ENCODE measurements at regions not wholly inside any gene's neighbourhood (a gene's known extent, or its start where the extent isn't known, plus 50 kb on each side); places are given as distances from the start of the nearest gene placed in this dataset.

DNA sequence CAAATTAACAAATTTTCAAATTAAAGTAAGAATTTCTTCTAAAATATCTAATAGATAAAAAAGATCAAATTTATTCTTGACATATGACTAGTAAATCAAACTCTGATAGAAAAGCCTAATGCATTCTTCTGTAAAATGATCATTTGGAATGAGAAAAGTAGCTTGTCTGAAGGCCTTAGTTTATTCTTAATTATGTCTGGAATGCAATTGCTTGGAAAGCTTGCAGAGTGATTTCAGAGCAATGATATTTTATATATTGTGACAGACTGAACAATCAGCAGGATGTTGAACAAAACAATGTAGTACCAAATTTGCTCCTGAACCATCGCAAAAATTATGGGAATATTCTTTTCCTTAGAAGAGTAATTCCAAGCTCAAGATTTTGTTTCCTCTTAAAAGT, 789.6 kb upstream of the NOVA1 start:
- TF ChIP-seq, protein P1, sequence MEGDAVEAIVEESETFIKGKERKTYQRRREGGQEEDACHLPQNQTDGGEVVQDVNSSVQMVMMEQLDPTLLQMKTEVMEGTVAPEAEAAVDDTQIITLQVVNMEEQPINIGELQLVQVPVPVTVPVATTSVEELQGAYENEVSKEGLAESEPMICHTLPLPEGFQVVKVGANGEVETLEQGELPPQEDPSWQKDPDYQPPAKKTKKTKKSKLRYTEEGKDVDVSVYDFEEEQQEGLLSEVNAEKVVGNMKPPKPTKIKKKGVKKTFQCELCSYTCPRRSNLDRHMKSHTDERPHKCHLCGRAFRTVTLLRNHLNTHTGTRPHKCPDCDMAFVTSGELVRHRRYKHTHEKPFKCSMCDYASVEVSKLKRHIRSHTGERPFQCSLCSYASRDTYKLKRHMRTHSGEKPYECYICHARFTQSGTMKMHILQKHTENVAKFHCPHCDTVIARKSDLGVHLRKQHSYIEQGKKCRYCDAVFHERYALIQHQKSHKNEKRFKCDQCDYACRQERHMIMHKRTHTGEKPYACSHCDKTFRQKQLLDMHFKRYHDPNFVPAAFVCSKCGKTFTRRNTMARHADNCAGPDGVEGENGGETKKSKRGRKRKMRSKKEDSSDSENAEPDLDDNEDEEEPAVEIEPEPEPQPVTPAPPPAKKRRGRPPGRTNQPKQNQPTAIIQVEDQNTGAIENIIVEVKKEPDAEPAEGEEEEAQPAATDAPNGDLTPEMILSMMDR (IDR thresholded peaks at IDR 0.05) = no peak

DNA sequence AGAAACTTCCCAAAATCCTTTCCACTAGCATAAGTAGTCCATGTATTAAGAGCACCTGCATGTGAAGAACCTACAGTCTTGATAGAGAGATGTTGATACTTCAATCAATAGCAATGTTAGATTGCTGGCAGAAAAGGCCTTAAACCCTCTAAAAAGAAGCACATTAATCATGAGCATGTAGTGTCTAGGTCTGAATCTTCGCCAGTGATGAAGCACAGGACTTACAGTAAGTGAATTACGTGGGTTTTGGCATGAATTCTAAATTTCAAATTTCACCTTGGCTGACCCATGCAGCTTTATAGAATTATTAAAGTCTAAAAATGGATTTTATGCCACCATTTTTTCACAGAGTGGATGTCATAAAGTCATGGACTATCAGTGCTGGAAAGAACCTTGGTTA, 791.6 kb upstream of the NOVA1 start:
- TF ChIP-seq, protein P1 (IDR thresholded peaks at IDR 0.05) = no peak

DNA sequence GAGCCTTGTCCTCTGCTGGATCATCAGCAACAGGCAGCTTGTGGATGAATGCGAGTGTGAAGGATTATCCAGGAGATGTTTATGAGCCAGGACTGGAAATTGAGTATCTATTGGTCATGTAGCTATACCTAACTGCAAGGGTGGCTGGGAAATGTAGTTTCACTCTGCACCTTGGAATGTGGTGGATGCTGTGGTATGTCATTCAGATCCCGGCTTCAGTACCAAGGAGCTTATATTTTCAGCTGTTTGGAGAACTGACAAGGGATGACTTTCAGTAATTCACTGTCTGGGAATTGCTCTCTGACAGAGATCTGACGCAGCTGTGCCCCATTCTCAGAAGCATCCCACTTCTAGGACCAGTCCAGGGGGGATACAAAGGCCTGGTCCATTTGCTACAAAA, 792.3 kb upstream of the NOVA1 start:
- TF ChIP-seq, protein P1 (IDR thresholded peaks at IDR 0.05) = no peak

DNA sequence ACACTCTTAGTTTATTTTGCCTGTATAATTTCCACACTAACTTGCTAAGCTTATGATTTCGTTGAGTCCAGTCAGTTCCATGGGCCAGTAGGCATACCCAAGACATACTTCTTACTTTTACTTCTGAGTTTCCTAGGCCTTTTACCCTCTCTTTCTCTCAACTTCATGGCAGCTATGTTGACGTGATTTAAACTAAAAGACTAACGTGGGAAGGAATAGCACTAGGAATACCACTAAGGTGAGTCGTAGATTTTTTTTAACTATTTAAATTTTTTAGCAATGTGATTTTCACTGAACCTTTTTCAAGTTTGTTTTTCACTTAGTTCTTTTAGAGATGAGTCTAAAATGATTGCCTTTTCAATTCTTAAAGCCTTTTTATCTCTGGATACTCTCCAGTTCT, 793.5 kb upstream of the NOVA1 start:
- TF ChIP-seq, protein P1 (IDR thresholded peaks at IDR 0.05) = no peak

DNA sequence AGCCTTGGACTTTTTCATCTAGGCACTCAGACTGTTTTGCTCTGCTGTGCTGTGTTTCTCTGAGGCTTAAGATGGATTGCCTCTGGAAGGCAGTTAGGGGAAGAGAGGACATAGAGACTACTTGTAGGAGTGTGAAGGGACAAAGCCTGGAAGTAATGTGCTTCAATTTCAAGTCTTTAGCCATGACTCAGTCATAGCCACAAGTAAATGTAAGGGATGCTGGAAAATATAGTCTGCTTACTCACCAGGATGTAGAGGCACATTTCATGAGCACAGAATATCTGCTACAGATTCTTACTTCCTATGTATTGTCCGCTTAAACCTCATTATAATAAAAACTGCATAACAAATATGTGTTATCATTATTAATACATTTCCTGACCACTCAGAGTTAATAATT, 794.3 kb upstream of the NOVA1 start:
- TF ChIP-seq, protein P1 (IDR thresholded peaks at IDR 0.05) = no peak

DNA sequence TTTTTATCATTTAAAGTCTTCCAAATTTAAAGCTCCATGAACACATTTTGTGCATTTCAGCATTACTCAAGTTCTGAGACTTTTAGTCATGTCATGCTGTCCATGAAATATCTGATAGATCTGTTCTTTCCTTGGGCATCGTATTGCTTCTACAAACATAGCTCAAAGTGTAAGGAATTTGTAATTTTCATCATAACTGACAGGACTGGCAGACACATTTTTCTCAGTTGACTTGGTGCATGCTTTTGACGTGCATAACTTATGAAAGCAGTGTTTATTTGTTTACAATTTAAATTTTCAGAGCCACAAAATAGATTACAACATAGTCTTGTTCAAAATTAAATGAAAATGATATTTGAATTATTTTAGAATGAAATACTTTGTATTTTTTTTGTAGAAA, 812.1 kb upstream of the NOVA1 start:
- TF ChIP-seq, protein P1 (IDR thresholded peaks at IDR 0.05) = no peak

DNA sequence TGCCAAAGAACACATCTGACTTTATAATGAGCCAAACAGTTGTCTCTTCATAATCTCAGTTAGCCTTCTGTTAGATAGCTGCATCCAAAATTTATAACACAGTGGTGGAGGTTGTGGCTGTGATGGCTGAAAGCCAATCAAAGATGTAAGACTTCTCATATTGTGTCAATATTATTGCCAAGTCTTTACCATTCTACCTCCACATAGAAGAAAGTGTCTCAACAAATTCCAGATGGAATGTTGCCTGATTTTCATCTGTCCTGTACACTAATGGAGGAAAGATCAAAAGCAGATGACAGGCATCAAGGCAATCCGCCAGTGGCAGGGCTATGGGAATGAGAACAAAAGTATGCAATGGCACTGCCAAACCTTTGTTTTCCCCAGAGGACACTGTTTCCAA, 813.1 kb upstream of the NOVA1 start:
- TF ChIP-seq, protein P1 (IDR thresholded peaks at IDR 0.05) = no peak

DNA sequence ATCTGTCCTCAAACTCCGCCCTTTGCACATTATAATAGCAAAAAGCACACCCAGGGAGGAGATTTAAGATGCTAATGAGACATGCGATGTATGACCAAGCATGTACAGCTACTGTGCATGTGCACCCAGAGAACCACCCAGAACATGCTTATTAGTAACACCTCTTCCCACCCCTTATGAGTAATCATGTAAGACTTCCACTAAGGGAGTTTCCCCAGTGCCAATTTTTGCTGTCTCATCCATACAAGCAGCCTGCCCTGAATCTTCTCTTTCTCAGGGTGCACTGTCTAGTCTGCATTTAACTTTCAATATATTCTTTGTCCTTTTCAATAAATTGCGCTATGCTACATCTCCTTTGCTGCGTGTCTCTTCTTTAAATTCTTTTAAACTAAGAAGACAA, 830.0 kb upstream of the NOVA1 start:
- TF ChIP-seq, protein P1 (IDR thresholded peaks at IDR 0.05) = no peak

All from LNCAP (cell line).